ENCODE measurements at regions not wholly inside any gene's neighbourhood (a gene's known extent, or its start where the extent isn't known, plus 50 kb on each side); places are given as distances from the start of the nearest gene placed in this dataset.

- no peak overlapping the region for H3K9ac ChIP-seq (ENCODE audit: low read depth in 2 of 2, low read length in 2 of 2)
- no peak for TF ChIP-seq CTCF (IDR thresholded peaks at IDR 0.05)
- no peak overlapping the region for H3K4me3 ChIP-seq
- H3K9me3 ChIP-seq = no peaks in the 10 kb centered on the region
- intact Hi-C loops (cut with DNase I) = no loop called here
- no peaks in the 10 kb centered on the region for H3K36me3 ChIP-seq
- no peak overlapping the region for H3K27ac ChIP-seq
- no peaks in the 10 kb centered on the region for H3K27me3 ChIP-seq
- no peaks in the 10 kb centered on the region for H3K4me1 ChIP-seq
- DNase-seq = no peak
Measured at GRCh38 chr2:10238991-10239485, 63.7 kb upstream of the HPCAL1 start.

GRCh38 chr2:10239561-10239967 is 63.1 kb upstream of the HPCAL1 start:
- Histone ChIP-seq H3K4me1 (no peaks in the 10 kb centered on the region), H3K9me3 (no peaks in the 10 kb centered on the region), H3K9ac (ENCODE audit: low read depth in 2 of 2, low read length in 2 of 2) (no peak overlapping the region), H3K27ac (no peak overlapping the region), H3K36me3 (no peaks in the 10 kb centered on the region), H3K27me3 (no peaks in the 10 kb centered on the region), H3K4me3 (no peak overlapping the region)
- intact Hi-C loops (cut with DNase I) = no loop called here
- TF ChIP-seq CTCF (IDR thresholded peaks at IDR 0.05) = no peak
- DNase-seq = no peak

GRCh38 chr2:10240161-10240681 is 62.5 kb upstream of the HPCAL1 start:
- no peak for TF ChIP-seq CTCF (IDR thresholded peaks at IDR 0.05)
- H3K9me3 ChIP-seq = no peaks in the 10 kb centered on the region
- intact Hi-C loops (cut with DNase I) = no loop called here
- no peak for DNase-seq
- H3K27ac ChIP-seq = no peak overlapping the region
- no peaks in the 10 kb centered on the region for H3K27me3 ChIP-seq
- no peak overlapping the region for H3K4me3 ChIP-seq
- no peaks in the 10 kb centered on the region for H3K36me3 ChIP-seq
- no peaks in the 10 kb centered on the region for H3K4me1 ChIP-seq
- H3K9ac ChIP-seq (ENCODE audit: low read depth in 2 of 2, low read length in 2 of 2) = no peak overlapping the region

- no peaks in the 10 kb centered on the region for H3K36me3 ChIP-seq
- H3K9me3 ChIP-seq = no peaks in the 10 kb centered on the region
- intact Hi-C loops (cut with DNase I) = no loop called here
- no peak for DNase-seq
- H3K4me3 ChIP-seq = no peak overlapping the region
- no peak for TF ChIP-seq CTCF (IDR thresholded peaks at IDR 0.05)
- no peaks in the 10 kb centered on the region for H3K4me1 ChIP-seq
- H3K27ac ChIP-seq = no peak overlapping the region
- H3K27me3 ChIP-seq = no peaks in the 10 kb centered on the region
- no peak overlapping the region for H3K9ac ChIP-seq (ENCODE audit: low read depth in 2 of 2, low read length in 2 of 2)
Measured at GRCh38 chr2:10240911-10241610, 61.6 kb upstream of the HPCAL1 start.

GRCh38 chr2:10241641-10242430 is 60.9 kb upstream of the HPCAL1 start:
- no peak overlapping the region for H3K27ac ChIP-seq
- no peaks in the 10 kb centered on the region for H3K9me3 ChIP-seq
- H3K4me3 ChIP-seq = no peak overlapping the region
- H3K36me3 ChIP-seq = no peaks in the 10 kb centered on the region
- intact Hi-C loops (cut with DNase I) = no loop called here
- TF ChIP-seq CTCF (IDR thresholded peaks at IDR 0.05) = no peak
- no peaks in the 10 kb centered on the region for H3K27me3 ChIP-seq
- no peak for DNase-seq
- no peaks in the 10 kb centered on the region for H3K4me1 ChIP-seq
- no peak overlapping the region for H3K9ac ChIP-seq (ENCODE audit: low read depth in 2 of 2, low read length in 2 of 2)

Measured in colonic mucosa (tissue), 4 donors.